ENCODE measurements at regions not wholly inside any gene's neighbourhood (a gene's known extent, or its start where the extent isn't known, plus 50 kb on each side); places are given as distances from the start of the nearest gene placed in this dataset.

GRCh38 chr2:71757351-71757750 lies 304.0 kb downstream of the DYSF start:
- no peak overlapping the region for H3K4me3 Mint-ChIP-seq
- intact Hi-C loops (cut with micrococcal nuclease), result no loop called here
- no peak overlapping the region for H3K27ac Mint-ChIP-seq
- no peaks in the 10 kb centered on the region for H3K4me1 Mint-ChIP-seq (ENCODE audit: low read depth)
- peaks cover 1% of the 10 kb centered on the region for H3K27me3 Mint-ChIP-seq
- H3K9me3 Mint-ChIP-seq, result no peaks in the 10 kb centered on the region
- no peaks in the 10 kb centered on the region for H3K36me3 Mint-ChIP-seq (ENCODE audit: low read depth)

- H3K9me3 Mint-ChIP-seq, result peaks cover 9% of the 10 kb centered on the region
- intact Hi-C loops (cut with micrococcal nuclease), result no loop called here
- H3K27ac Mint-ChIP-seq, result no peak overlapping the region
- no peaks in the 10 kb centered on the region for H3K36me3 Mint-ChIP-seq (ENCODE audit: low read depth)
- H3K27me3 Mint-ChIP-seq, result peaks cover 4% of the 10 kb centered on the region
- H3K4me3 Mint-ChIP-seq, result no peak overlapping the region
- no peaks in the 10 kb centered on the region for H3K4me1 Mint-ChIP-seq (ENCODE audit: low read depth)
Observed at GRCh38 chr2:71756280-71756906, 303.0 kb downstream of the DYSF start.

- no peaks in the 10 kb centered on the region for H3K36me3 Mint-ChIP-seq (ENCODE audit: low read depth)
- H3K4me3 Mint-ChIP-seq, result no peak overlapping the region
- no peak overlapping the region for H3K27ac Mint-ChIP-seq
- H3K4me1 Mint-ChIP-seq (ENCODE audit: low read depth), result no peaks in the 10 kb centered on the region
- peaks cover 11% of the 10 kb centered on the region for H3K9me3 Mint-ChIP-seq
- H3K27me3 Mint-ChIP-seq, result peaks cover 6% of the 10 kb centered on the region
- intact Hi-C loops (cut with micrococcal nuclease), result no loop called here
Observed at GRCh38 chr2:71751590-71751989, 298.2 kb downstream of the DYSF start.

- H3K36me3 Mint-ChIP-seq (ENCODE audit: low read depth), result no peaks in the 10 kb centered on the region
- H3K4me3 Mint-ChIP-seq, result no peak overlapping the region
- intact Hi-C loops (cut with micrococcal nuclease), result no loop called here
- peaks cover 6% of the 10 kb centered on the region for H3K27me3 Mint-ChIP-seq
- H3K9me3 Mint-ChIP-seq, result peaks cover 11% of the 10 kb centered on the region
- no peak overlapping the region for H3K27ac Mint-ChIP-seq
- H3K4me1 Mint-ChIP-seq (ENCODE audit: low read depth), result no peaks in the 10 kb centered on the region
Observed at GRCh38 chr2:71749671-71750101, 296.3 kb downstream of the DYSF start.

- Mint-ChIP-seq H3K4me3 (no peak overlapping the region), H3K36me3 (ENCODE audit: low read depth) (no peaks in the 10 kb centered on the region), H3K27me3 (peaks cover 7% of the 10 kb centered on the region), H3K27ac (no peak overlapping the region), H3K9me3 (peaks cover 11% of the 10 kb centered on the region), H3K4me1 (ENCODE audit: low read depth) (no peaks in the 10 kb centered on the region)
- intact Hi-C loops (cut with micrococcal nuclease), result no loop called here
Observed at GRCh38 chr2:71748227-71748626, 294.9 kb downstream of the DYSF start.

GRCh38 chr2:71747559-71747958 lies 294.2 kb downstream of the DYSF start:
- H3K36me3 Mint-ChIP-seq (ENCODE audit: low read depth), result no peaks in the 10 kb centered on the region

GRCh38 chr2:71746946-71747501 lies 293.7 kb downstream of the DYSF start:
- Mint-ChIP-seq H3K9me3 (peaks cover 7% of the 10 kb centered on the region), H3K36me3 (ENCODE audit: low read depth) (no peaks in the 10 kb centered on the region), H3K27ac (no peak overlapping the region), H3K4me1 (ENCODE audit: low read depth) (no peaks in the 10 kb centered on the region), H3K27me3 (peaks cover 8% of the 10 kb centered on the region), H3K4me3 (no peak overlapping the region)
- intact Hi-C loops (cut with micrococcal nuclease), result no loop called here

More at GRCh38 chr2:71747559-71747958, 294.2 kb downstream of the DYSF start:
- H3K9me3 Mint-ChIP-seq, result peaks cover 11% of the 10 kb centered on the region
- intact Hi-C loops (cut with micrococcal nuclease), result no loop called here
- no peaks in the 10 kb centered on the region for H3K4me1 Mint-ChIP-seq (ENCODE audit: low read depth)
- H3K27ac Mint-ChIP-seq, result no peak overlapping the region
- H3K4me3 Mint-ChIP-seq, result no peak overlapping the region
- H3K27me3 Mint-ChIP-seq, result peaks cover 8% of the 10 kb centered on the region

- Mint-ChIP-seq H3K4me1 (ENCODE audit: low read depth) (no peaks in the 10 kb centered on the region), H3K36me3 (ENCODE audit: low read depth) (no peaks in the 10 kb centered on the region), H3K9me3 (no peaks in the 10 kb centered on the region), H3K27me3 (peaks cover 4% of the 10 kb centered on the region), H3K4me3 (no peak overlapping the region), H3K27ac (no peak overlapping the region)
- intact Hi-C loops (cut with micrococcal nuclease), result no loop called here
Observed at GRCh38 chr2:71744781-71745180, 291.4 kb downstream of the DYSF start.

GRCh38 chr2:71743995-71744675 lies 290.8 kb downstream of the DYSF start:
- no peaks in the 10 kb centered on the region for H3K4me1 Mint-ChIP-seq (ENCODE audit: low read depth)
- intact Hi-C loops (cut with micrococcal nuclease), result no loop called here
- no peak overlapping the region for H3K27ac Mint-ChIP-seq
- H3K27me3 Mint-ChIP-seq, result peaks cover 4% of the 10 kb centered on the region
- no peaks in the 10 kb centered on the region for H3K36me3 Mint-ChIP-seq (ENCODE audit: low read depth)
- H3K4me3 Mint-ChIP-seq, result no peak overlapping the region
- H3K9me3 Mint-ChIP-seq, result no peaks in the 10 kb centered on the region

GRCh38 chr2:71742953-71743601 lies 289.7 kb downstream of the DYSF start:
- Mint-ChIP-seq H3K27me3 (peaks cover 4% of the 10 kb centered on the region), H3K4me1 (ENCODE audit: low read depth) (no peaks in the 10 kb centered on the region), H3K36me3 (ENCODE audit: low read depth) (no peaks in the 10 kb centered on the region), H3K9me3 (no peaks in the 10 kb centered on the region), H3K4me3 (no peak overlapping the region), H3K27ac (no peak overlapping the region)
- intact Hi-C loops (cut with micrococcal nuclease), result no loop called here

- Mint-ChIP-seq H3K4me3 (no peak overlapping the region), H3K36me3 (ENCODE audit: low read depth) (no peaks in the 10 kb centered on the region), H3K9me3 (peaks cover 9% of the 10 kb centered on the region), H3K27me3 (peaks cover 1% of the 10 kb centered on the region), H3K4me1 (ENCODE audit: low read depth) (no peaks in the 10 kb centered on the region), H3K27ac (no peak overlapping the region)
- intact Hi-C loops (cut with micrococcal nuclease), result no loop called here
Observed at GRCh38 chr2:71736986-71737385, 283.6 kb downstream of the DYSF start.

- H3K27me3 Mint-ChIP-seq, result peaks cover 1% of the 10 kb centered on the region
- H3K9me3 Mint-ChIP-seq, result peaks cover 9% of the 10 kb centered on the region
- H3K27ac Mint-ChIP-seq, result no peak overlapping the region
- intact Hi-C loops (cut with micrococcal nuclease), result no loop called here
- no peak overlapping the region for H3K4me3 Mint-ChIP-seq
- H3K4me1 Mint-ChIP-seq (ENCODE audit: low read depth), result no peaks in the 10 kb centered on the region
- no peaks in the 10 kb centered on the region for H3K36me3 Mint-ChIP-seq (ENCODE audit: low read depth)
Observed at GRCh38 chr2:71736091-71736861, 282.9 kb downstream of the DYSF start.
